ENCODE measurements at regions not wholly inside any gene's neighbourhood (a gene's known extent, or its start where the extent isn't known, plus 50 kb on each side); places are given as distances from the start of the nearest gene placed in this dataset.

DNA sequence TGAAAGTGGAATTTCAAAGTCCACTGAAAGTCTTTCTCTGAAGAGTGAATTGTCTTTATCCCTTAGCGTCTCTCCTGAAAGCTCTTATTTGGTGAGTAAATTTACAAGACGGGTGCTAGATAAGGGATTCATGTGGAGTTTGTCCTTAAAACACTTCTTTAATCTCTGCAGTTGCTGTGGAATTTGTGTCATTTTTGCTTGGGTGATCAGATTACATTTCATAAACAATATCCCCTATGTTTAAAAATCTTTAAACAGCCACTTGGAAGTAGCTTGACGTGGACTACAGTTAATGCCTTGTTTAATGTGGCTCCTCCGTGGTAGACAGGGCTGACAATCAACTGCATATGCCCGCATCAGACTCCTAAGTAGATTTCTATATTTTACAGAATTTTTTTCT is 175.4 kb upstream of the ZNF217 start:
- no peak for TF ChIP-seq POLR2A (IDR thresholded peaks at IDR 0.05)
- TF ChIP-seq, protein P1, sequence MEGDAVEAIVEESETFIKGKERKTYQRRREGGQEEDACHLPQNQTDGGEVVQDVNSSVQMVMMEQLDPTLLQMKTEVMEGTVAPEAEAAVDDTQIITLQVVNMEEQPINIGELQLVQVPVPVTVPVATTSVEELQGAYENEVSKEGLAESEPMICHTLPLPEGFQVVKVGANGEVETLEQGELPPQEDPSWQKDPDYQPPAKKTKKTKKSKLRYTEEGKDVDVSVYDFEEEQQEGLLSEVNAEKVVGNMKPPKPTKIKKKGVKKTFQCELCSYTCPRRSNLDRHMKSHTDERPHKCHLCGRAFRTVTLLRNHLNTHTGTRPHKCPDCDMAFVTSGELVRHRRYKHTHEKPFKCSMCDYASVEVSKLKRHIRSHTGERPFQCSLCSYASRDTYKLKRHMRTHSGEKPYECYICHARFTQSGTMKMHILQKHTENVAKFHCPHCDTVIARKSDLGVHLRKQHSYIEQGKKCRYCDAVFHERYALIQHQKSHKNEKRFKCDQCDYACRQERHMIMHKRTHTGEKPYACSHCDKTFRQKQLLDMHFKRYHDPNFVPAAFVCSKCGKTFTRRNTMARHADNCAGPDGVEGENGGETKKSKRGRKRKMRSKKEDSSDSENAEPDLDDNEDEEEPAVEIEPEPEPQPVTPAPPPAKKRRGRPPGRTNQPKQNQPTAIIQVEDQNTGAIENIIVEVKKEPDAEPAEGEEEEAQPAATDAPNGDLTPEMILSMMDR (IDR thresholded peaks at IDR 0.05): no peak
- no peak for TF ChIP-seq EP300 (IDR thresholded peaks at IDR 0.05)
